SK-N-SH (cell line): ENCODE measurements at regions not wholly inside any gene's neighbourhood (a gene's known extent, or its start where the extent isn't known, plus 50 kb on each side); places are given as distances from the start of the nearest gene placed in this dataset.

ENCODE experiments used
- CTCF ChIA-PET: fragments of 300-600, 350-600 bp; formaldehyde crosslinking; extraction: SDS; loops from one replicate; lab custom pipeline; 2021; lab: Yijun Ruan, JAX
- POLR2A ChIA-PET: fragments of 350-600 bp; sonication (Branson Sonifier 250); formaldehyde crosslinking; extraction: SDS; loops from one replicate; lab custom pipeline; 2020; ENCODE audit warnings: antibody characterized with exemption, inconsistent platforms; lab: Yijun Ruan, JAX
- DNase-seq: peaks from one replicate; pipeline ENCODE4 v3.0.0; 2012
- H2AFZ ChIP-seq: fragments of 200-600 bp; sonication (generic); 2 replicates; pipeline ENCODE4 v1.8.1; 2016; ENCODE audit warnings: antibody characterized with exemption, mild to moderate bottlenecking, low read depth
- H3F3A ChIP-seq: fragments of 200-600 bp; sonication (generic); replicated peaks from 2 replicates; pipeline ENCODE3; 2016; ENCODE audit warnings: antibody characterized with exemption, mild to moderate bottlenecking; ENCODE audit not compliant: insufficient read depth
- H3K27ac ChIP-seq, 2 experiments: fragments of 200-500 bp in 1 of 2; fragments of 200-600 bp in 1 of 2; sonication (Bioruptor generic) in 1 of 2; sonication (generic), shearing (Covaris generic) in 1 of 2; 2 replicates each; pipeline versions ENCODE4 v1.5.1 to v1.6.1; 2014 to 2016; ENCODE audit warnings: low read depth in 2 of 2, inconsistent platforms in 1 of 2, low read length in 1 of 2, mild to moderate bottlenecking in 1 of 2, mixed read lengths in 1 of 2
- H3K27me3 ChIP-seq: fragments of 200-600 bp; sonication (generic), shearing (Covaris generic); 2 replicates; pipeline ENCODE4 v1.6.1; 2016; ENCODE audit warnings: mixed run types; ENCODE audit not compliant: insufficient read depth
- H3K36me3 ChIP-seq, 2 experiments: fragments of 200-500 bp in 1 of 2; fragments of 200-600 bp in 1 of 2; sonication (Bioruptor generic) in 1 of 2; sonication (generic) in 1 of 2; replicated peaks in 1 of 2; 2 replicates each; pipeline versions ENCODE3 to v1.5.1; 2014 to 2016; ENCODE audit warnings: low read length in 1 of 2, mild to moderate bottlenecking in 1 of 2; ENCODE audit not compliant: insufficient read depth in 2 of 2, control insufficient read depth in 1 of 2
- H3K4me1 ChIP-seq, 2 experiments: fragments of 200-500 bp in 1 of 2; fragments of 200-600 bp in 1 of 2; sonication (Bioruptor generic) in 1 of 2; sonication (generic), shearing (Covaris generic) in 1 of 2; 2 replicates each; pipeline versions ENCODE4 v1.5.1 to v1.6.1; 2014 to 2016; ENCODE audit warnings: low read depth in 1 of 2, low read length in 1 of 2, mixed run types in 1 of 2; ENCODE audit not compliant: insufficient read depth in 2 of 2, control insufficient read depth in 1 of 2
- H3K4me2 ChIP-seq: fragments of 200-600 bp; sonication (generic), shearing (Covaris generic); 2 replicates; pipeline ENCODE4 v1.6.1; 2017; ENCODE audit warnings: mixed run types
- H3K4me3 ChIP-seq, 2 experiments: fragments of 200-500 bp in 1 of 2; fragments of 200-600 bp in 1 of 2; sonication (Bioruptor generic) in 1 of 2; sonication (generic), shearing (Covaris generic) in 1 of 2; 2 replicates each; pipeline versions ENCODE4 v1.5.1 to v1.8.1; 2014 to 2016; ENCODE audit warnings: low read depth in 2 of 2, inconsistent platforms in 1 of 2, low read length in 1 of 2, mild to moderate bottlenecking in 1 of 2, mixed read lengths in 1 of 2, moderate library complexity in 1 of 2
- H3K79me2 ChIP-seq: fragments of 200-600 bp; sonication (generic); 2 replicates; pipeline ENCODE4 v1.8.1; 2017; ENCODE audit warnings: mild to moderate bottlenecking; ENCODE audit not compliant: insufficient read depth
- H3K9ac ChIP-seq: fragments of 200-600 bp; sonication (generic); 2 replicates; pipeline ENCODE4 v1.6.1; 2017; ENCODE audit warnings: mixed run types
- H3K9me2 ChIP-seq: fragments of 200-600 bp; sonication (generic); 2 replicates; pipeline ENCODE4 v1.6.1; 2017; ENCODE audit warnings: mixed run types
- H3K9me3 ChIP-seq: fragments of 200-600 bp; sonication (generic); 2 replicates; pipeline ENCODE4 v1.6.1; 2017; ENCODE audit warnings: mixed run types, mild to moderate bottlenecking, moderate library complexity
- H4K20me1 ChIP-seq: fragments of 200-600 bp; sonication (generic); 2 replicates; pipeline ENCODE4 v1.6.1; 2017; ENCODE audit warnings: mild to moderate bottlenecking, mixed run types; ENCODE audit not compliant: insufficient read depth
- EP300 ChIP-seq, 2 experiments: IDR thresholded peaks; 2 replicates each; pipeline versions ENCODE4 v1.4.0 to v1.6.1; 2012; ENCODE audit warnings: borderline replicate concordance in 1 of 2, low read depth in 1 of 2, low read length in 1 of 2
- FOSL2 ChIP-seq: IDR thresholded peaks from 2 replicates; pipeline ENCODE4 v1.4.0; 2012; ENCODE audit warnings: low read depth, mild to moderate bottlenecking, moderate library complexity, borderline replicate concordance
- GABPA ChIP-seq: IDR thresholded peaks from 2 replicates; pipeline ENCODE4 v1.4.0; 2012; ENCODE audit warnings: low read depth, mild to moderate bottlenecking
- JUND ChIP-seq: IDR thresholded peaks from 2 replicates; pipeline ENCODE4 v1.4.0; 2012
- MEF2A ChIP-seq: IDR thresholded peaks from 2 replicates; pipeline ENCODE4 v1.4.0; 2012; ENCODE audit warnings: low read depth, borderline replicate concordance
- PBX3 ChIP-seq: IDR thresholded peaks from 2 replicates; pipeline ENCODE4; 2012
- POLR2AphosphoS5 ChIP-seq: IDR thresholded peaks from 2 replicates; pipeline ENCODE4 v1.6.1; 2012; ENCODE audit warnings: low read depth, low read length
- RAD21 ChIP-seq: IDR thresholded peaks from 2 replicates; pipeline ENCODE4 v1.6.1; 2012; ENCODE audit warnings: mild to moderate bottlenecking, low read length
- REST ChIP-seq: IDR thresholded peaks from 2 replicates; pipeline ENCODE4 v1.6.1; 2012; ENCODE audit warnings: mild to moderate bottlenecking, low read depth, low read length, moderate library complexity
- RFX5 ChIP-seq: IDR thresholded peaks from 2 replicates; pipeline ENCODE4 v1.6.1; 2012; ENCODE audit warnings: mild to moderate bottlenecking, improper control_type of control experiment, low read length
- SIN3A ChIP-seq: IDR thresholded peaks from 2 replicates; pipeline ENCODE4 v1.6.1; 2012; ENCODE audit warnings: low read depth, mild to moderate bottlenecking, low read length, moderate library complexity, borderline replicate concordance
- SMC3 ChIP-seq: IDR thresholded peaks from 2 replicates; pipeline ENCODE4 v1.6.1; 2012; ENCODE audit warnings: low read depth, low read length, improper control_type of control experiment
- TAF1 ChIP-seq: IDR thresholded peaks from 2 replicates; pipeline ENCODE4 v1.6.1; 2012; ENCODE audit warnings: low read depth, mild to moderate bottlenecking, low read length, moderate library complexity, borderline replicate concordance
- TEAD4 ChIP-seq: IDR thresholded peaks from 2 replicates; pipeline ENCODE4 v1.4.0; 2012; ENCODE audit warnings: mild to moderate bottlenecking, borderline replicate concordance; ENCODE audit not compliant: insufficient read depth
- USF2 ChIP-seq: fragments of 150-350 bp; IDR thresholded peaks from 2 replicates; pipeline ENCODE4 v1.6.1; 2017; ENCODE audit warnings: antibody characterized with exemption, low read length, low read depth, borderline replicate concordance
- WGBS: methylation state at CpG from one replicate; pipeline ENCODE4 v1.1.6; 2017; ENCODE audit warnings: low lambda C conversion rate; 5-methylcytosine and 5-hydroxymethylcytosine counted together

- TF ChIP-seq EP300 (IDR thresholded peaks at IDR 0.05; ENCODE audit: borderline replicate concordance in 1 of 2, low read depth in 1 of 2, low read length in 1 of 2) (no peak), MEF2A (no peak), USF2 (no peak), RFX5 (no peak), FOSL2 (no peak), SMC3 (no peak), GABPA (no peak), TEAD4 (no peak), PBX3 (no peak), SIN3A (no peak), TAF1 (no peak), REST (no peak), POLR2AphosphoS5 (no peak), JUND (no peak), RAD21 (no peak)
- Histone ChIP-seq H3K9me3 (no peaks in the 10 kb centered on the region), H3K4me3 (no peak overlapping the region), H3K79me2 (no peaks in the 10 kb centered on the region), H3K4me2 (no peak overlapping the region), H3K4me1 (peaks cover 0 to 15% of the 10 kb centered on the region in 2 experiments; a peak in 2 of 4 replicates), H4K20me1 (no peaks in the 10 kb centered on the region), H3K9me2 (no peaks in the 10 kb centered on the region), H2AFZ (no peak overlapping the region), H3K27me3 (no peaks in the 10 kb centered on the region), H3K36me3 (no peaks in the 10 kb centered on the region), H3K27ac (no peak overlapping the region), H3F3A (no peaks in the 10 kb centered on the region), H3K9ac (no peak overlapping the region)
- CTCF ChIA-PET = interaction anchor here (1.2 kb wide), 1 partner anchor 11 kb away, joined by 3 read pairs; no protein-coding TSS in a partner anchor
- DNase-seq = no peak
- POLR2A ChIA-PET = no interaction called here
- 75% methylated on average over 4 of the region's 4 CpGs for WGBS
These were observed 64.7 kb upstream of the LPAR1 start for GRCh38 chr9:111102793-111103464.
